ENCODE measurements at regions not wholly inside any gene's neighbourhood (a gene's known extent, or its start where the extent isn't known, plus 50 kb on each side); places are given as distances from the start of the nearest gene placed in this dataset.
A peak's percentile ranks its signal among the peaks of the same experiment; 100 is the strongest.
"Not testable (repeated sequence)": the region's sequence is repeated elsewhere in the genome, so short reads cannot be mapped to it uniquely, and the experiment has no call there.

DNA sequence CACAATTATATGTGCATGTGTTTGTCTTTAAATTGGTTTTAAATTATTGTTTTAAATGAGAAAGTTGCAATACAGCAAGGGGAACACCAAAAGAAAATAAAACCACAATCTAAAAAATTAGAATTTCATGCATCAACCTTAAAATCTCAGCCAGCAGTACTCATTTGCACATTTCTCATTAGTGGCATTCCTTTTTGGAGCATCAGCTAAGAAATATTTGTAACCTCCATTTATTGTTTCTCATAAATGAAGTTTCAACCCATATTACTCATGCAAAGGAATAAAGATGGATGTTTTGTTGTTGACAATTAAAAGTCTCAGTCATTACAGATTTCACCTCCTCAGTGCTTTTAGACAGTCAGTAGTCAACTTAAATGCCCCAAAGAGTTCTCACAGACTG, 160.1 kb downstream of the TBX15 start:
- ATAC-seq (no peak), DNase-seq (no peak)
- intact Hi-C loops (cut with DNase I) = no loop called here

DNA sequence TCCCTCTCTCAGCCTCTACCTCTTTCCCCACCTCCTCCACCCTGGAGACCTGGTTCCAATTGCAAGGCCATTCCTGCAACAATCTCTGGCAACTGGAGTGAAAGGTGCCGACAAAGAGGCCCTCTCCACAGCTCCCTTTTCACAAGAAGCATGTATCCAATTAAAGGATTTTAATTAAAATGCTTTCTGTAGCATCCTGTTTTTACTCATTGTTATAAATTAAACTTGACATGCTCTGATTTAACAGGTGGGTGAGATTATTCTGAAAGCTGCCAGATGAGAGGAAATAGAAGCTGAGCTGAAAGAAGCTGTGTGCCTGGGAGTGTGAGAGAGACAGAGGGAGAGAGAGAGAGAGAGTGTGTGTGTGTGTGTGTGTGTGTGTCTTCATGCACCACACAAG, 160.5 kb downstream of the TBX15 start:
- intact Hi-C loops (cut with DNase I) = no loop called here
- DNase-seq (no peak), ATAC-seq (no peak)

DNA sequence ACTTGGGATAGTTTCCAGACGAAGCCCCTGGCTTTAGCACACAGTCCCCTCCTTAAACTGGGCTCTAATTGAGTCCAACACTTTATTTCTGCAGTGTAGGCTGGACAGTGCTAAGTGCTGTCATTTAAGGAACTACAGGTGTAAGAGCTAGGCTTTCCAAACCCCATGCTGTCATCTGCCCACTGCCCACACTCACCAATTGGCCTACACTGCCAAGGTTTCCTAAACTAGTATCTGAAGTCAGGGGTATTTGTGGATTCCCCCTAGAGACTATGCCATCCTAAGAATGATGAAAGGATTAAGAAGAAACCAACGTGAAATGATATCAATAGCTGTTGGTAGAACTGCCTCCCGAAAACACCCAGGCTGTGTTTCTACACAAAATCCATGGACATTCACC, 160.9 kb downstream of the TBX15 start:
- no peak for DNase-seq
- intact Hi-C loops (cut with DNase I) = no loop called here
- ATAC-seq = no peak

DNA sequence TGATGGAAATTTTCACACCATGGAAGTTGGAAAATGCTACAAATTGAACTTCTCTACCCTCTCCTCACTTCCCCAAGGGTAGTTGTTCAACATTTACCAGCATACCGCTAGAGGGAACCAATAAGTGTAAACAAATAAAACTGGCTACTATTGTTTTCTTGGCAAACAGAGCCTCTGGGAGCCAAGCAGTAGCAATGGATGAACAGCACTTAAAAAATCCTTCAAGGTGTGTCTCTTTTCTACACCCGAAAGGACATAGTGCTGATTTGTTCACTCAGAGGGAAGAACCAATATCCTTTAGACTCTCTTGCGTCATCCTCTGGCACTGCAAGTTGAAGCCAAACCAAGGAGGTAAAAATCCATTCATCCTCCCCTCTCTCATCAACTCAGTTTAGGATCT, 161.5 kb downstream of the TBX15 start:
- no peak for ATAC-seq
- no peak for DNase-seq
- intact Hi-C loops (cut with DNase I) = no loop called here

DNA sequence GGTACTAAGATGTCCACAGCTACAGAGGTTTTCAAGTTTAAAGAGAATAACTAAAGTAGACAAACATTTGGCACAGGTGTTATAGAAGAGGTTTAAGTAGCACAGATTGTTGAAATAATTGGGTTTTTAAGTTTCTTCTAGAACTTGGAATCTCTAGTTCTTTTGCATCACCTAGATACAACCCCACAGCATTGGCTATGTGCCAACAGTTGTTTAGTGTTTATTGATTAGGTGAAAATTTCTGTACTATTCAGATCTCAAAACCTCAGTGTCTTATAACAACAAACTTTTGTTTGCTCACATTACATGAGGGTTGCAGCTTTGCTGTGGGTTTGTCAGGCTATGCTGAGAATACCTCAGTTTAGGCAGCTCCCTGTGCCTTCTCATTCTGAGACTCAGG, 162.5 kb downstream of the TBX15 start:
- ATAC-seq (no peak), DNase-seq (no peak)
- intact Hi-C loops (cut with DNase I) = no loop called here

DNA sequence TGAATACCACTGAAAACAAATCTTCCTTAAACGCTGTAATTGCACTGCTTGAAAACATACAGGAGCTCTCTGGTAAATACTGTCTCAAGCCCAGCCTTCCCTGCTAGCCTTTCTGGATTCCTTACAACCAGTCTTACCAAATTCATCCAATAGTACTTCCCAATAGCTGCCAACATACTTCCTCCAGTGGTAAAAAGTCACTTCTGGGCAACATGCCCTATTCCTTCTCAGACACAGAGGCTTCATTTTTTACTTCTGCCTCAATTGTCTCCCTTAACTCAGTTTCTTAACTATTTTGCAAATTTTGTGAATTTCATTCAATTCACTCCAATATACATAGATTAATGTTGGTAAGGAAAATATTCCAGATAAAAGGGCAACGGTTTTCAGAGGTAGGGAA, 166.3 kb downstream of the TBX15 start:
- intact Hi-C loops (cut with DNase I) = no loop called here
- DNase-seq = no peak
- ATAC-seq = no peak

DNA sequence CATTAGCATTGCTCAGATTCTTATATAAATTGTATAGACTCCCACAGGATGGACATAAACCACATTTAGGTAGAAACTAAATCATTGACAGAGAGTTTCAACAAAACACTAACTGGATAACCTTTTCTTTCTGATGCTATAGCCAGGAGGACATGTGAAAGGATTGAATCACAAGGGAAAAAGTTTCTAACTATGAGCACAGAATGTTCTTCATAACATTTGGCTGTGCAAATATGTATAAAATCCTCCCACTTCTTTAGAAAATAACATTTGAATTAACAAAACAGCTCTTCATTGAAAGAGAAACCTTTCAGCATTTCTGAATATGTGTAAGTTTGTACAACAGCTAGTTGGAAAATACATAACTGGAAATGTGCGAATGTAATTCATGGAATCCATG, 167.3 kb downstream of the TBX15 start:
- ATAC-seq (no peak), DNase-seq (no peak)
- intact Hi-C loops (cut with DNase I) = no loop called here

DNA sequence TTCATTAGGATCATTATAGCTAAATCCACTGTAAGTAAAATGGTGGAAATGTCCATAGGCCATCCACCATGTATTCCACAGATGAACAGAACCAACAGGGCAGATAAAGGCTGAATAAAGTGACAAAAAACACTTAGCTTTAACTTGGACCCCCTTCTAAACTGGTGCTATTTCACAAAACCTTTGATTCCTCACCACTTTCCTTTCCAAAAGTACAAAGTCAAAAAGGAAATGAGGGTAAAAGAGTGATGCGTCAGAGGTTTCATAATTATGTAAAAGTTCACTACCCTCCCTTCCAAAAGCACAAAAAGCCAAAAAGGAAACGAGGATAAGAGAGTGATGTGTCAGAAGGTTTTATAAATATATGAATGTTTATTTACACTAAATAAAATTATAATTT, 172.2 kb downstream of the TBX15 start:
- intact Hi-C loops (cut with DNase I) = no loop called here
- DNase-seq = no peak
- ATAC-seq = no peak

DNA sequence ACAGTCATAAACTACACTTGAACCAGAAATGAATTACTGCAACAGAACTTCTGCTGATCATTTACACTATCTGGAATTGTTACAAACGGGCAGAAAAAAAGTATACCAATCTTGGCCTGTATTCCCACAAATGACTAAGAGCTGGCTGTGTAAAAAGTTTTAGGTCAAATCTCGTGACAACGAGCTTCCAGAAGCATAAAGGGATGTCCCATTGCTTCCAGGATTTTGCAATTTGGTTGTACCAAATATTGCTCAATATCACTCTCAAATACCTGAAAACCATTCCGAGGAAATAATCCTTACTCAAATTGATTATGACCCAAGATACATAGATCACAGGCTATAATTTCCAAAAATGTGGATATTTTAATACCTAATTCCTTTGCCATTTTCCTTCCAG, 175.6 kb downstream of the TBX15 start:
- DNase-seq (no peak), ATAC-seq (no peak)
- intact Hi-C loops (cut with DNase I) = no loop called here

DNA sequence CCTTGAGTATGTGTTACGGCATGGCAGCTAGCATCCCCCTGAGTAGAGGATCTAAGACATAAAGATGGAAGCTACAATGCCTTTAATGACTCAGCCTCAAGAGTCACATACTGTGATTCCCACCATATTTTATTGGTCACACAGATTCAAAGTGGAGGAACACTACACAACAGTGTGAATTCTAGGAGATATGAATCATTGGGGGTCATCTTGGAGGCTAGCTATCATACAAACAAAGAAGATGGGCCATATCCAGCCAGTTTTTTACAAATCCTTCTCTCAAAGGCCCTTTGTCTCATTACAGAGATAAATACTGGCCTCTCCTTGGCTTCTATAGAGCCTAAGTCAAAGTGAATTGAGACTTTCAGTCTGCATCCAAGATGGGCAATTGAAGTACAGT, 177.0 kb downstream of the TBX15 start:
- intact Hi-C loops (cut with DNase I) = no loop called here
- no peak for ATAC-seq

DNA sequence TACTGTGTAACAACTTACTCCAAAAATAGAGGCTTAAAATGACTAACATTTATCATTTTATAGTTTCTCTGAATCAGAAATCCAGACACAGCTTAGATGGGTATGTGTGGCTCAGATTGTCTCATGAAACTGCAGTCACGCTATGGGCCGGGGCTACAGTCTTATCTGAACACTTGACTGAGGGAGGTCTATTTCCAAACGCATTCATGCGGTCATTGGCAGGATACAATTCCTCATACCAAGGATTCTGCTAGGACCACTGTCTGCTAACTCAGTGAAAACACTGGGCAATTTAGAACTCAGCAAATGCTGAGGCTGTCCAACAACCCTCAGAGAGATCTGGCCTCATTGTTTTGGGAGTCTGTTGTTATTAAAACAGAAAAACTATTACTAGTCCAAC, 178.6 kb downstream of the TBX15 start:
- ATAC-seq = no peak
- no peak for DNase-seq
- intact Hi-C loops (cut with DNase I) = no loop called here

More for the DNA sequence above, 177.0 kb downstream of the TBX15 start:
- no peak for DNase-seq

DNA sequence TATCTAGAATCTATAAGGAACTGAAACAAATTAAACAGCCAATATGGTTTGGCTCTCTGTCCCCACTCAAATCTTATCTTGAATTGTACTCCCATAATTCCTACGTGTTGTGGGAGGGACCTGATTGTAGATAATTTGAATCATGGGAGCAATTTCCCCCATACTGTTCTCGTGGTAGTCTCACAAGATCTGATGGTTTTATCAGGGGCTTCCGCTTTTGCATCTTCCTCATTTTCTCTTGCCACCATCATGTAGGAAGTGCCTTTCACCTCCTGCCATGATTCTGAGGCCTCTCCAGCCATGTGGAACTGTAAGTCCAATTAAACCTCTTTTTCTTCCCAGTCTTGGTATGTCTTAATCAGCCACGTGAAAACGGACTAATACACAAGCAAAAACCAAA, 185.0 kb downstream of the TBX15 start:
- DNase-seq; ATAC-seq; intact Hi-C loops (cut with DNase I): not testable (repeated sequence)

DNA sequence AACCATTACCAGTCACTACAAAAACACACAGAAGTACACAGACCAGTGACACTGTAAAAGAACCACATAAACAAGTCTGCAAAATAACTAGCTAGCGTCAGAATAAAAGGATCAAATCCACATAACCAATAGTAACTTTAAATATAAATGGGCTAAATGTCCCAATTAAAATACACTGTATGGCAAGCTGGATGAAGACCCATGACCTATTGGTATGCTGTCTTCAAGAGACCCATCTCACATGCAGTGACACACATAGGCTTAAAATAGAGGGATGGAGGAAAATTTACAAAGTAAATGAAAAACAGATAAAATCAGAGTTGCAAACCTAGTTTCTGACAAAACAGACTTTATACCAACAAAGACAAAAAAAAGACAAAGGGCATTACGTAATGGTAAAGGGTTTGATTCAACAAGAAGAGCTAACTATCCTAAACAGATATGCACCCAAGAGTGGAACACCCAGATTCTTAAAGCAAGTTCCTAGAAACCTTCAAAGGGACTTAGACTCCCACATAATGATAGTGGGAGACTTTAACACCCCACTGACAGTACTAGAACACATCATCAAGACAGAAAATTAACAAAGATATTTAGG, 196.9 kb downstream of the TBX15 start:
- ATAC-seq (no peak), DNase-seq (no peak)
- intact Hi-C loops (cut with DNase I) = no loop called here

DNA sequence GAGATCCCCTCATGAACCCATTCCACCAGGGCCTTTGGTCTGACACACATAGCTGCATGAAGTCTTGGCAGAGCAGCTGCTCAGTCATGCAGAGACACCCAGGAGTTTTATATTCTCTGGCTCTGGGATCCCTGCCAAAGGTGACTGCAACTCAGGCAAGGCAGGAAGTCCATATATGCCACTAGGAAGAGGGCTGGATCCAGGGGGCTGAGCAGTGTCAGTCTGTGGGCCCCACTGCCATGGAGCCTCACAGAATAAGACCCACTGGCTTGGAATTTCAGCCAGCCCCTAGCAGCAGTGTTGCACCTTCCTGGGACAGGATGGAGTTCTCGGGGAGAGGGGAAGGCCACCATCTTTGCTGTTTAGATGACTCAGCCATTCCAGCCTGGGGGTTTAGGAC, 199.7 kb downstream of the TBX15 start:
- DNase-seq (no peak), ATAC-seq (peak in 1 of 2 donors; percentile 8)
- intact Hi-C loops (cut with DNase I) = no loop called here

DNA sequence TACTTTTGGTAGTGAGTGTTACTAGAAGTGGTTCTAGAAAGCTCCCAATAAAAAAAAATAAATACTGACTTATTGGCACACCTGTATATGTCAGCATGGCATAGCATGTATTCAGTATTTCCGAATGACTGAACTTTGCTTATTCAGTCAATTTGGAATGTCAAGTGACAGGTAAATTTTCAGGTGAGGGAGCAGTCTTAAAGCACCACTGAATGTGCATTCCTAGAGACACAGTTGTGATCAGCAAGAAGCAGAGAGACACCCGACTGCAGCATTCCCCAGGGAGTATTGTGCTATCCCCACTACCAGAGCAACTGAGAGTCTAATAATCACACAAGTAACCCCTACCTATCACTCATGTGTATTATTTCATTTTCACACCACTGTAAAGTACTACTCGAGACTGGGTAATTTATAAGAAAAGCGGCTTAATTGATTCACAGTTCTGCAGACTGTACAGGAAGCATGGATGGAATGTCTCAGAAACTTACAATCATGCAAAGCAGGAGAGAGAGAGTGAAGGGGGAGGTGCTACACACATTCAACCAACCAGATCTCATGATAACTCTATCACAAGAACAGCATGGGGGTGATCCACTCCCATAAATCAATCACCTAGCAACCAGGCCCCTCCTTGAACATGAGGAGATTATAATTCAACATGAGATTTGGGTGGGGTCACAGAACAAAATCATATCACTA, 201.5 kb downstream of the TBX15 start:
- intact Hi-C loops (cut with DNase I) = no loop called here
- DNase-seq (no peak), ATAC-seq (no peak)

DNA sequence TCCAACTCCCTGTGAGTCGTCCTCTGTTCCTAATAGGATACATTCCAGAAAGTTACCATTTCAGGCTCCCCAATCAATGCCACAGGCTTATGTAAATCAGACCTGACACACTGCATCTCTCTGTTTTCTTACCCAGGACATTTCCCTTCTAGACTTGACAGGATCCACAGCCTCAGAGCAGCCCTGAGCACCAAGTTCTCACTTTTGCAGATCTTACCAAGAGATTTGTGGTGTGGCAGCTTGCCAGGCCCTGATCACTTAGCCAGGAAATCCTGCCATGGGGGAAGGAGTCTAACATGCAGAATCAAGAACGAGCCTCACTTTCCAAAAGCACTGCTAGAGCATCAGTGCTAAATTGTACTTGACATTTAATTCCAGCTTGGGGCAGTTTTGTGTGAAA, 202.9 kb downstream of the TBX15 start:
- DNase-seq (no peak), ATAC-seq (no peak)
- intact Hi-C loops (cut with DNase I) = no loop called here

DNA sequence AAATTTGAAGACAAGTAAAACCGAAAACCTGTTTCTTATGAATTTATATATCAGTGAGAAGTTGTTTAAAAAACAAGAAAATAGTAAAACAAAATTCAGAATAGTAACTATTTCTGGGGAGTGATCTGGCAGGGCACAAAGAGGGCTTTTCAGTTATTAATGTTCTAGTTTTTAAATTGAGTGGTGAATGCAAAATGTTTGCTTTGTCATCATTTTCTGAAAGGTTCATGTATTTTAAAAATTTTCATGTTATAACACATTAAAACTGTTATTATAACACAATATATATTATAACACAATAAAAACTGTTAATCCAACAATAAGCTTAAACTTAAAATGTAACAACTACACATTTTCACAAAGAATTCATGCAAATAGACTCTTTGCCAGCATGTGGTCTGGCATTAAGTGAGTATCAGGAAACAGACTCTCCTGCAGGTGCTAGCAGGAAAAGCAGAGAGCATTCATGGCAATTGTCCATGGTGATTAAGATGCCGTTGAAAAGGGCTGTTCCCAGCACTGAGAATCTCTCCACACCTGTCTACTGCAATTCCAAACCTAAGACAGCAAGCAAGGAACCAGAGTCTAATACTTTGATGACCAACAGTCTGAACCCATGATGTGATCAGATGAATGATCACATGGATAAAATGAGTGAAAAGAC, 204.9 kb downstream of the TBX15 start:
- intact Hi-C loops (cut with DNase I) = no loop called here
- ATAC-seq (no peak), DNase-seq (no peak)

DNA sequence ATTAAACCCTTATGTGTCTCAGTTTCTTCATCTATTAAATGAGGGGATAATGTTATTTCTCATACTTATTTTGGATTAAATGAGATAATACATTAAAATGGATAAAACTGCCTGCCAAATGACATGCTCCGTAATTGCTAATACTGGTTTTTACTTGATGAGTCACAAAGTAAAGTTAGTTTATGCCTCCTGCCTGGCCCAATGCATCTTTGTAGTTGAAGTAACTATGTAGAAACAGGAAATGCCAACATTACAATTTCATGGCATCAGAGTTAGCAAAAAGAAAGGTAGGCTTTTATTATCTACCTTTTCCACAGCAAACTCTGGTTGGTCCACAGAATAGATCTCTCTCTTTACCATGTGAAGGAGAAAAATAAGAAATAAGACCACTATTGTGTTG, 214.5 kb downstream of the TBX15 start:
- ATAC-seq (no peak), DNase-seq (no peak)
- intact Hi-C loops (cut with DNase I) = no loop called here

DNA sequence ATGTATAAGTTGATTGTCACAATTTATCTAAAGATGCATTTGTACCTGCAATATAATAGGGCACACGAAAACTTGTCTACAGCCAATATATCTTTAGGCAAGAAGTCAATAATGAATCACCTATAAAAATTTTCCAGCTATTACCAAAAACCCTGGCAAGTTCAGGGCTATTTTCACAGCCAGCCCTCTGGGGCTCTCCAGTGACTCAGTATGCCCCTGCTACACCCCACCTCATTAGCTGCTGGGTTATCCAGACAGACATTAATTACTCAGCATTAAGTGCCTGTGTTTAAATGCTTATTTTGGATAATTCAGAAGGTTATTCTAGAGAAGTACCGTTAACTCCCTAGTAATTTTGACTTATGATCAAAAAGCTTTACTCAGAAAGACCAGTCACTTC, 220.2 kb downstream of the TBX15 start:
- DNase-seq (no peak), ATAC-seq (no peak)
- intact Hi-C loops (cut with DNase I) = no loop called here

DNA sequence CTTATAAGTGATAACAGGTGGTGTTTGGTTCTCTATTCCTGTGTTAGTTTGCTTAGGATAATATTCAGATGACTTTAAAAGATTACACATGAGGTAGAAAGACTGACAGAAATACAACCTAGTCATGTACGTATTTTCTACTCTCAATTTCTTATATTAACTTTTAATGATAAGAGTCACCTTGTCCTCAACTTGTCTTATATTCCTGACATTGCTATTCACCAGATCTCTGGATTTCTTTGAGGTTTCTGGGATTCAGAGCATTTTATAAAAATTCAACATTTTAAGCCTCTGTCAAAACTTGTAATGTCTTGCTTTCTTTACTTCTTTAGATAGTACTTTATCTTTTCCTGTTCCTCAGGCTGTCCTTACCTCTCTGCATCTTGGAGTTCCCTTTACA, 234.2 kb downstream of the TBX15 start:
- no peak for DNase-seq
- intact Hi-C loops (cut with DNase I) = no loop called here
- ATAC-seq = no peak

DNA sequence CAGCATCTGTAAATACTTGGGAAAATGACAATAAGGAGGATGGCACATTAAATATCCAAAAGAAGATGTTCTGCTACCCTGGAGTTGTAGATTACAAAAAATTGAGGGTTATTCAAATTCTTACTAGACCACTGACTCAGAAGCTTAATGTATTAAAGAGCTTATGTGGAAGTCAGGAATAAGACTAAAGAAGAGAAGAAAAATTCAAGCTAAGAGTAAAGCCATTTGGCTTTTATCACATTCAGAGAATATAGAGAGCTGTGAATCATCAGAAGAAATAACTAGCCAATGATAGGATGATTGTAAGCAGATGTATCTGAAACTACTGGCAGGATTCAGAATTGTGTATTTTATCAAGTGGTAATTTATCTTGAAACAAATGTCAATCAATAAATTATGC, 237.0 kb downstream of the TBX15 start:
- DNase-seq (no peak), ATAC-seq (no peak)
- intact Hi-C loops (cut with DNase I) = no loop called here

Measured in left cardiac atrium (tissue), 4 donors.